ENCODE measurements at regions not wholly inside any gene's neighbourhood (a gene's known extent, or its start where the extent isn't known, plus 50 kb on each side); places are given as distances from the start of the nearest gene placed in this dataset.

DNA sequence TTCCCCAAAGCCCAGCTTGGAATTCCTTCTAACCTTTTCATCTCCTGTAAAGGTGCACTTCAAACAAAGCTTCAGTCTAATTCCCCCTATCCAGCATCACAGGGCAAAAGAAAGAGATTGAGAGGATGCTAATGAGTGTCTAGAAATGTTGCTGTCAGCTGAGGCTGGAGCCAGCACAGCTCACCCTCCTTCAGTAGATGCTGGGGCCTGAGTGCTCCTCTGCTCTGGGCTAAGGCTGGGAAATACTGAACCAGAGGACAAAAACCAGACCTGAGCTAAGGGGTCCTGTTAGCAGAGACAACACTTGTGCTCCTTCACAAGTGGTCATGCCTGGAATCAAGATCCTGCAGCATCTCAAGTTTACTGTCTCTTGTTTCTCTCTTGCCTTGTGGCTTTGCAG is 85.0 kb downstream of the CHD9NB start:
- TF ChIP-seq EZH2 (IDR thresholded peaks at IDR 0.05; ENCODE audit: low read length): no peak
- TF ChIP-seq, protein P1, sequence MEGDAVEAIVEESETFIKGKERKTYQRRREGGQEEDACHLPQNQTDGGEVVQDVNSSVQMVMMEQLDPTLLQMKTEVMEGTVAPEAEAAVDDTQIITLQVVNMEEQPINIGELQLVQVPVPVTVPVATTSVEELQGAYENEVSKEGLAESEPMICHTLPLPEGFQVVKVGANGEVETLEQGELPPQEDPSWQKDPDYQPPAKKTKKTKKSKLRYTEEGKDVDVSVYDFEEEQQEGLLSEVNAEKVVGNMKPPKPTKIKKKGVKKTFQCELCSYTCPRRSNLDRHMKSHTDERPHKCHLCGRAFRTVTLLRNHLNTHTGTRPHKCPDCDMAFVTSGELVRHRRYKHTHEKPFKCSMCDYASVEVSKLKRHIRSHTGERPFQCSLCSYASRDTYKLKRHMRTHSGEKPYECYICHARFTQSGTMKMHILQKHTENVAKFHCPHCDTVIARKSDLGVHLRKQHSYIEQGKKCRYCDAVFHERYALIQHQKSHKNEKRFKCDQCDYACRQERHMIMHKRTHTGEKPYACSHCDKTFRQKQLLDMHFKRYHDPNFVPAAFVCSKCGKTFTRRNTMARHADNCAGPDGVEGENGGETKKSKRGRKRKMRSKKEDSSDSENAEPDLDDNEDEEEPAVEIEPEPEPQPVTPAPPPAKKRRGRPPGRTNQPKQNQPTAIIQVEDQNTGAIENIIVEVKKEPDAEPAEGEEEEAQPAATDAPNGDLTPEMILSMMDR (optimal IDR thresholded peaks at IDR 0.05 in 1 of 3, IDR thresholded peaks at IDR 0.05 in 1 of 3, conservative IDR thresholded peaks at IDR 0.05 in 1 of 3; ENCODE audit: extremely low read depth in 1 of 3, insufficient read depth in 2 of 3, low read length in 3 of 3): no peak

Data from keratinocyte (primary cell).